ENCODE measurements at regions not wholly inside any gene's neighbourhood (a gene's known extent, or its start where the extent isn't known, plus 50 kb on each side); places are given as distances from the start of the nearest gene placed in this dataset.

- TF ChIP-seq CTCF (IDR thresholded peaks at IDR 0.05 in 2 of 3, conservative IDR thresholded peaks at IDR 0.05 in 1 of 3; ENCODE audit: insufficient read depth in 2 of 3, low read depth in 1 of 3, low read length in 3 of 3) (no peak), POLR2AphosphoS5 (IDR thresholded peaks at IDR 0.05; ENCODE audit: control insufficient read depth, insufficient read depth, low read depth, low read length) (no peak), ZNF174 (CRISPR knock-in tag; IDR thresholded peaks at IDR 0.05) (no peak), MAFK (IDR thresholded peaks at IDR 0.05; ENCODE audit: low read length) (no peak), MCM5 (IDR thresholded peaks at IDR 0.05; ENCODE audit: low read depth) (no peak), CBX2 (IDR thresholded peaks at IDR 0.05; ENCODE audit: insufficient read depth, low read length, poor library complexity, severe bottlenecking) (no peak), BRCA1 (IDR thresholded peaks at IDR 0.05) (no peak), BRCA1 (CRISPR knock-in tag; IDR thresholded peaks at IDR 0.05) (no peak), TBP (optimal IDR thresholded peaks at IDR 0.05; ENCODE audit: low read depth, low read length) (no peak), ERF (CRISPR knock-in tag; IDR thresholded peaks at IDR 0.05) (no peak), SIRT6 (IDR thresholded peaks at IDR 0.05; ENCODE audit: low read depth, low read length) (no peak)
These were observed 135.8 kb downstream of the EN1 start for GRCh38 chr2:118711603-118712002.

All from K562 (cell line).